ENCODE measurements at regions not wholly inside any gene's neighbourhood (a gene's known extent, or its start where the extent isn't known, plus 50 kb on each side); places are given as distances from the start of the nearest gene placed in this dataset.

GRCh38 chr3:83770664-83771402 is 1188.0 kb upstream of the CADM2 start:
- no peak for TF ChIP-seq POLR2A (IDR thresholded peaks at IDR 0.05; ENCODE audit: low read depth, low read length)
- no peak for TF ChIP-seq POLR2AphosphoS5 (IDR thresholded peaks at IDR 0.05; ENCODE audit: low read depth, low read length)
- TF ChIP-seq TAF1 (IDR thresholded peaks at IDR 0.05; ENCODE audit: borderline replicate concordance, low read depth, low read length) = no peak

Data from GM12892 (cell line).